Medulla oblongata (tissue), 1 donor: ENCODE measurements at regions not wholly inside any gene's neighbourhood (a gene's known extent, or its start where the extent isn't known, plus 50 kb on each side); places are given as distances from the start of the nearest gene placed in this dataset.
"Not testable (repeated sequence)": the region's sequence is repeated elsewhere in the genome, so short reads cannot be mapped to it uniquely, and the experiment has no call there.

ENCODE experiments used
- DNase-seq: peaks from one replicate; pipeline ENCODE4 v3.0.0-alpha.2; 2015; ENCODE audit errors: extremely low spot score

- DNase-seq, result no peak
Measured at GRCh38 chr3:80734920-80735319, 967.1 kb upstream of the ROBO1 start.

GRCh38 chr3:80734483-80734882 lies 966.7 kb upstream of the ROBO1 start:
- no peak for DNase-seq

DNA sequence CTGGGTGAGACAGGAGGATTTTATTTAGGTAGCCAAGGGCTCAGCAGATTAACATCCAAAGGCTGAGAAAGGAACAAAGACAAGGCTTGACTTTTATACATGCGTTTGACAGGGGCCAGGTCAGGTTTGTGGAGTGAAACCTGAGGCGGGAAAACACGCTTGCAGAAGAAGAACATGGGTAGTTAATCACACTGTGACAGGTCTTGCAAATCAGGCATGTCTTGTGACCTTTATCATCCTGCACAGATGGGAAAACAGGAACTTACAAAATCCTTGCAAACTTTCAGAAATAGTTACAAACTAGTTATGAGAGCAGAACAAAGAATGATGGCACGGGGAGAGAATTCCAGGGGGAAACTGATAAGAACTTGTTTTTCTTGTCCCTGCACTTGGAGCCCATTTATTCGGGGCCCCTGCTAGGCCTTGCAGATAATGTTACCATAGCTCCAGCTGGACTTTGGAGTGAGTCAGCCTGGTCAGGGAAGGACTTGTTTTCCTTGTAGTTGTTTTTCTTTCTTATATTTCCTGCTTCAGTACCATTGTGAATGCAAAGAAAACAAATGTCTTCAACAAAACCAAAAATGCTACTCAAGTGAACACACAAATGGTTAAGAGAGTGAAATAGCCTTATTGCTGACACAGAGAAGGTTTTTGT lies 965.9 kb upstream of the ROBO1 start:
- no peak for DNase-seq

DNA sequence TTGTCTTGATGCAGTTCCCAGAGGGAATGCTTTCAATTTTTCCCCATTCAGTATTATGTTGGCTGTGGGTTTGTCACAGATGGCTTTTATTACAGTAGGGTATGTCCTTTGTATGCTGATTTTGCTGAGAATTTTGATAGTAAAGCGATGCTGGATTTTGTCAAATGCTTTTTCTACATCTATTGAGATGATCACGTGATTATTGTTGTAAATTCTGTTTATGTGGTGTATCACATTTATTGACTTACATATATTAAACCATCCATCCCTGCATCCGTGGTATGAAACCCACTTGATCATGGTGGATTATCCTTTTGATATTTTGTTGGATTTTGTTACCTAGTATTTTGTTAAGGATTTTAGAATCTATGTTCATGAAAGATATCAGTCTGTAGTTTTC lies 959.8 kb upstream of the ROBO1 start:
- DNase-seq, result not testable (repeated sequence)

DNA sequence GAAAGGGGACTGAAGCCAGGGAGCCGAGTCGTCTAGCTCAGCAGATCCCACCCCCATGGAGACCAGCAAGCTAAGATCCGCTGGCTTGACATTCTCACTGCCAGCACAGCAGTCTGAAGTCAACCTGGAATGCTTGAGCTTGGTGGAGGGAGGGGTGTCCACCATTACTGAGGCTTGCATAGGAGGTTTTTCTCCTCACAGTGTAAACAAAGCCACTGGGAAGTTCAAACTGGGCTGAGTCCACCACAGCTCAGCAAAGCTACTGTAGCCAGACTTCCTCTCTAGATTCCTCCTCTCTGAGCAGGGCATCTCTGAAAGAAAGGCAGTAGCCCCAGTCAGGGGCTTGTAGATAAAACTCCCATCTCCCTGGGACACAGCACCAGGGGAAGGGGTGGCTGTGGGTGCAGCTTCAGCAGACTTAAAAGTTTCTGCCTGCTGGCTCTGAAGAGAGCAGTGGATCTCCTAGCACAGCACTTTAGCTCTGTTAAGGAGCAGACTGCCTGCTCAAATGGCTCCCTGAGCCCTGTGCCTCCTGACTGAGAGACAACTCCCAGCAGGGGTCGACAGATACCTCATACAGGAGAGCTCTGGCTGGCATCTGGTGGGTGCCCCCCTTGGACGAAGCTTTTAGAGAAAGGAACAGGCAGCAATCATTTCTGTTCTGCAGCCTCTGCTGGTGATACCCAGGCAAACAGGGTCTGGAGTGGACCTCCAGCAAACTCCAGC lies 942.0 kb upstream of the ROBO1 start:
- not testable (repeated sequence) for DNase-seq

DNA sequence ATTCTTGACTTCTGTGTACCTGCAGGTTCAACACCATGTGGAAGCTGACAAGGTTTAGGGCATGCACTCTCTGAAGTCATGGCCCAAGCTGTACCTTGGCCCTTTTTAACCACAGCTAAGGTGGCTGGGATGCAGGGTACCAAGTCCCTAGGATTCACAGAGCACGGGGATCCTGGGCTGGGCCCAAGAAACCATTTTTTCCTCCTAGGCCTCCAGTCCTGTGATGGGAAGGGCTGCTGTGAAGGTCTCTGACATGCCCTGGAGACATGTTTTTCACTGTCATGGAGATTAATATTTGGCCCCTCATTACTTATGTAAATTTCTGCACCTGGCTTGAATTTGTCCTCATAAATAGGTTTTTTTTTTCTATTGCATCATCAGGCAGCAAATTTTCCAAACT lies 937.5 kb upstream of the ROBO1 start:
- no peak for DNase-seq

DNA sequence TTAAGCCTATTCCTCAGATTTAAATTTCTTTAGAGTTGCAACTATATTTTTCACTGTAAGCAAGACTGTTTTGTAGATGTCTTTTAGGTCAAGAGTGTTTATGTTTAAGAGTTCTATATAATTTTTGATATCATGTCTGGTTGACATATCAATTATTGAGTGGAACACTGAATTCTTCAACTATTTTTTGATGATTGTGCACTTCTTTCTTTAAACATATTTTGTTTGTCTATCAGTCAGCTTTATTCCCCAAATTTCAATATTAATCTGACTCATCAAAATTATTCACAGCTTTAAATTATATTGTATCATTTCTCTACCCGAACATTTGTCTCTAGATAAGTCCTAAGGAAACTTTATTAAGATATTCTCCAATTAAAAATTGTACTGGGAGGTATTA lies 933.6 kb upstream of the ROBO1 start:
- no peak for DNase-seq

GRCh38 chr3:80697291-80697690 lies 929.5 kb upstream of the ROBO1 start:
- no peak for DNase-seq

DNA sequence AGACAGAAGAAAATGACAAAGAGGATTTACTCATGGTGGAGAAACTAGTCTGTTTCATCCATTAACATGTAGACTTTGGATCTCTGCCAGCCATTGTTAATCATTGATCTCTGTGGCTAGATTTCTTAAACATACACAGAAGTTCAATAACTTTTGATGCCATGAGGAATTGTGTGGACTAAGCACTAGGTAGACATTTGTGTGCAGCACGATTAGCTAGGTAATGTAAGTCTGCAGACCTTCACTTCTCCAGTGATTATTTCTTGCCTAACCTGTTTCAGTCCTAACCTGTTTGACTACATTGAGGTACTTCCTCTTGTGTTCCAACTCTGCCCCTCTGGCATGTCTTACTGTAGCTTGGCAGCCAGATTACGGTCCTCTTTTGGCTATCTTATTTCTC lies 928.5 kb upstream of the ROBO1 start:
- DNase-seq, result no peak

DNA sequence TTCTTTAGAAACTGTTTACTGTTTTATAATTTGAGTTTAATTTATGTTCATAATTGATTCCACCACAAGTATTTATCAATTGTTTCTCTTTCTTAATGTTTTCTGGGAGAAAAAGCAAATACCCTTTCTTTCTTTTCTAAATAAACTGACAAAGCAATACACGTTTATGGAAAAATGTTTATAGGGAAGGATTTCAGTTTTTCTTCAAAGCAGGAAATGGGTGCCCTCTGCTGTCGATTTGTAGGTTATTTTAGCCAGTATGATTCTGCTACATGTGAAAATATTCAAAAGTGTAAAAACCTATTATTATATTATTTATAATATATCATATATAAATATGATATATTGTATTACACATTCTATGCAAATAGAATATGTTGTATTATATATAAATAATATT lies 921.0 kb upstream of the ROBO1 start:
- DNase-seq, result peak; percentile 5

DNA sequence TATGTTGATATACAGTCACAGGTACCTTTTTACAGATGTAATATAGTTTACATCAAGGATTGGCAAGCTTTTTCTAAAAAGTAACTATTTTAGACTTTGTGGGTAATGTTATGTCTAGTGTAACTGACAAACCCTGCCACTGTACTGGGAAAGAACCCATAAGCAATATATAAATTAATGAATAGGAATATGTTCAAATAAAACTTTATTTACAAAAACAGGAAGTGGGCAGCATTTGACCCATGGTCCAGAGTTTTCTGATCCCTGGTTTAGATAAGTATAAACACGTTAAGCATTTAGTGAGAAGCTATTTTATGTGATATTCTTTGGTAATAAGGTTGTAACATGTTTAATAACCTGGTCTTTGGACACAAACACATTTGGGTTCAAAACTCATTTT lies 915.2 kb upstream of the ROBO1 start:
- DNase-seq, result no peak

DNA sequence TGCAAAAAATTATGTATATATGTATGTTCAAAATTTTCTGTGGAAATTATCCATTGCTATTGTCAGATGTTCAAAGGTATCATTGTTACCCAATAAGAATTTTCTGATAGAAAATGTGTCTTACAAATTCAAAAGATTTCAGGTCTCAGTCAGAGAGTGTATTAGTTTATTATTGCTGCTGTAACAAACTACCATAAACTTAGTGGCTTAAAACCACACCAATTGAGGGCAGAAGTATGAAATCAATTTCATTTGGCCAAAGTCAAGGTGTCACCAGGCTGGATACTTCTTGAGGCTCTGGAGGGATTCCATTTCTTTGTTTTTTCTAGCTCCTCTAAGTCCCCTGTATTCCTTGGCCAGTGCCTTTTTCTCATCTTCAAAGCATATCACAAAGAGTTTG lies 914.4 kb upstream of the ROBO1 start:
- no peak for DNase-seq

DNA sequence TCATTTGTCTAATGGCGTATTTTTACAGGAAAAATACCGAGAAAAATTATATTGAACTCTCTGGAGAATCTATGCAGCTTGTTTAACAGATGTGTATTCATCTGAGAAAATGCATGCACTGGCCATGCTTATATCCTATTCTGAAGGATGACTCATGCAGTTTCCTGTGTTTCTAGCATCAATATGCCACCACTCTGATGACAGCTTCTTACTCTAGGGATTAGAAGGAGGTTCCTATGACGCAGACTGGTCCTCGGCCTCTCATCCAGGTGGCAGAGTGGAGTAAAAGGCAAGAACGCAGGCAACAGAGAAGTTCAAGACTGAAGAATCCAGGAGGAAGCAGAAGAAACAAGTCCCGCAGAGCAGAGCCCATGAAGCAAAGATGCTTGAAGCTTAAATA lies 910.0 kb upstream of the ROBO1 start:
- no peak for DNase-seq

DNA sequence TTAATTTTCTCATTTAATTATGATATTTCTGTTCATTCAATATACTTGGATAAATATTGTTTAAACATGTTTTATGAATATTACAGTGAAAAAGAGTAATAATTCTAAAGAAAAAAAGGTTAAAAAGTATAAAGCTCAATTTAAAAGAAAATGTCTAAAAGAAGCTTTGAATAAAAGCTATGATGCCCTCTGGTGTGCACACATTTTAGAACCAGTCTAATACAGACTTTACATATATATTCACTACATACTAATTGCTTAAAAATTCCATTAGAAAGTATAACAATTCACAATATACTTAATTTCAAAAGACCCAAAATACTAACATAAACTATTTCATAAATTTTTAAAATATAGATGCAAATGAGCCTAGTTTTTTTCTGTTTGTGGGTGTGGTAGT lies 909.1 kb upstream of the ROBO1 start:
- DNase-seq, result no peak

DNA sequence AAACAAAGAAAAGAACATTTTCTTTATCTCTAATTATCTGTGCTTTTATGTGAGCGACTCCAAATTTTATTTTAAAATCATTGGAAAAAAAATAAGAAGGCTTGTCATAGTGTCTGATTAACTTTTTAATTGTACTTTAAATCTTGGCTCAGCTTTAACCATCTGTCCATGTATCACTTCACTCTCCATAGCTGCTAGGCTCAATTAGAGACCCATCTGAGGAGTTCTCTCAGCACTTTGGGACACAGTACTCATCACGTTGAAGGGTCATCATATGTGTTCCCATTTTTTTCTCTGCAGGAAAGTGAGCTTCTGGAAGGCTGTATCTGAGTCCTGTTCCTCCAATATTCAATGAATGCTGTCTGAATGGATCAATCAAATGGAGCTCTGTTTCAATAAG lies 908.5 kb upstream of the ROBO1 start:
- no peak for DNase-seq

DNA sequence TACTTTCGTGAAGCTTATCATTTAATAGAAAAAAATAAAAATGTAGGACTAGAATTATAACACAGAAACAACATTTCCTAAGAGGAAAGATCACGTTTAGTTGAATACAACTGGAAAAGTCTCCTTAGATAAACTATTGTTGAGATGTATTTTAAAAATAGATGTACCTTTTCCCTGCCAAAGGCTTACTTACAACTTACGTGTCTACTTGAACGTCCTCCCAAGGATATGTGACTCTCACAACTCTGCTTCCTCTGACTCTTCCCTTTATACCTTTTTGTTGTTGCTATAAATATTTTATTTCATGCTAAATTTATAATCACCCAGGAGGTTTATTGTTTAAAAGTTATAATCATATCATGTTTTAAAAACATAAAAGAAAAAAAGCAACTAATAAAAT lies 908.0 kb upstream of the ROBO1 start:
- no peak for DNase-seq

DNA sequence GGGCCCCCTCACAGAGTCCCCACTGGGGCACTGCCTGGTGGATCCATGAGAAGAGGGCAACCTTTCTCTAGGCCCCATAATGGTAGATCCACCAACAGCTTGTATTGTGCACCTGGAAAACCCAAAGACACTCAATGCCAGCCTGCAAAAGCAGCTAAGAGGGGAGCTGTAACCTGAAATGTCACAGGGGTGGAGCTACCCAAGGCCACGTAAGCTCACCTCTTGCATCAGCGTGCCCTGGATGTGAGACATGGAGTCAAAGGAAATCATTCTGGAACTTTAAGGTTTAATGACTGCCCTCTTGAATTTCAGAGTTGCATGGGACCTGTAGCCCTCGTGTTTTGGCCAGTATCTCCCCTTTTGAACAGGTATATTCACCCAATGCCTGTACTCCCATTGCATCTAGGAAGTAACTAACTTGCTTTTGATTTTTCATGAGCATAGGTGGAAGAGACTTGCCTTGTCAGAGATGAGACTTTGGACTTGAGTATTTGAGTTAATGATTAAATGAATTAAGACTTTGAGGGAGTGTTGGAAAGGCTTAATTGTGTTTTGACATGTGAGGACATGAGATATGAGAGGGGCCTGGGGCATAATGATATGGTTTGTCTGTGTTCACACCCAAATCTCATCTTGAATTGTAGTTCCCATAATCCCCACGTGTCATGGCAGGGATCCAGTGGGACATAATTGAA lies 900.9 kb upstream of the ROBO1 start:
- no peak for DNase-seq

- DNase-seq, result no peak
Measured at GRCh38 chr3:80668100-80668499, 900.3 kb upstream of the ROBO1 start.

DNA sequence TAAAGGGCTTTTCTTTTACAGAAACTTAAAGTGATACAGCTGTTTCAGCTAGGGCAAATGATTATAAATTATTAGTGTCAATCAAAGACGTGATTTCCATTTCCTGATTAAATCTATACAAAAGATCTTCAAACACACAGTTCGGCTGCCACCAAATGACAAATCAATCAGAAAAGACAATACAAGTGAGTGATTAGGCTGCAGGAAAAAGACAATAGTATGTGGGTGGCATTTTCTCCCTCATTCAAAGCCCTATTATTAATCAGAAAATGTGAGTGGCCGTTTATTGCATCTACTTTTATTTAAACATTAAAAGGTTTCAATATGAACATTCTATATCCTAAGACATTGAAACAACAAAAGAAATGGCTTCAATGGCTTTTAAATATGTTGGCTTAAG lies 895.6 kb upstream of the ROBO1 start:
- no peak for DNase-seq

DNA sequence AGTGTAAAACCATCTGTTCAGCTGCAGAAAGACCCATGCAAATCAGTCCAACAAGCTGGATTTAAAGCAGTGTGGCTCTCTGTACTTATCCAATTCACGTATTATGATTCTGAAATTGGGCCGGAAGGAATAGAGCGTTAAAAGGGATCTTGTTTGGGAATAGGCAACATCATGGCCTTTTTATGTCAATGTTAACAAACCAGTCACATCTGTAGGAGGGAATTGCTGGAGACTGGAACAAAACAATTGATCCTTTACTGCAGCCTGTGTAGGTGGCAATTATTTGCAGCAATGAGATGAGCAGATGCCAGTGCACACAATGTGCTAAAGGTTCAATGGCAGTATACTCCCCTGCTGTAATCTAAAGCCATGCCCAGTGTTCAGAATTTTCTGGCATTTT lies 887.4 kb upstream of the ROBO1 start:
- no peak for DNase-seq

- DNase-seq, result no peak
Measured at GRCh38 chr3:80649170-80649569, 881.4 kb upstream of the ROBO1 start.

GRCh38 chr3:80643421-80643820 lies 875.6 kb upstream of the ROBO1 start:
- no peak for DNase-seq
